ENCODE measurements at regions not wholly inside any gene's neighbourhood (a gene's known extent, or its start where the extent isn't known, plus 50 kb on each side); places are given as distances from the start of the nearest gene placed in this dataset.

DNA sequence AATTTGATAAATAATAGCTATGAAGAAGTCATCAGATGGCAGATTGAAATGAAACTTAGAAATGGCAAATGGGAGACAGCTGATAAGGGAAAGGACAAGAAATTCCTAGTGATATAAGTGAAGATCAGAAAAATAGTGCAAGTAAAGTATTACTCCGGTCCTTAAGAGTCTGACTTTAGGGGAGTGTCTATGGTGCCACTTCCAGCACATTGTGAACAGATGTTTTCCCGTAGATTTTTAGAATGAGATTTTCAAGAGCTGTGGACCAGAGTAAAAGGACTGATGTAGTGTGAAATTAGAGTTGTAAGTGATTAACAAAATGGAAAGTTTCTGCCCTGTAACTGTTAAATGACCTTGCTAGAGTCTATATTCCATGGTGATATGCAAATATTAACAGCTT, 974.8 kb upstream of the TENM4 start:
- Histone ChIP-seq H3K27me3 (ENCODE audit: insufficient read depth, poor library complexity, severe bottlenecking) (no peaks in the 10 kb centered on the region), H3K4me3 (replicated peaks; ENCODE audit: insufficient read depth, low read length) (no peak overlapping the region), H3K27ac (replicated peaks) (no peak overlapping the region)
- TF ChIP-seq SPI1 (IDR thresholded peaks at IDR 0.05; ENCODE audit: borderline replicate concordance, low read depth) = no peak
- no peak for TF ChIP-seq REST (IDR thresholded peaks at IDR 0.05; ENCODE audit: insufficient replicate concordance, low read depth)
- no peak for TF ChIP-seq POLR2AphosphoS5 (IDR thresholded peaks at IDR 0.05; ENCODE audit: low read depth)
- no peak for TF ChIP-seq GABPA (IDR thresholded peaks at IDR 0.05; ENCODE audit: low read depth)
- TF ChIP-seq CTCF (IDR thresholded peaks at IDR 0.05; ENCODE audit: insufficient read depth, low read length) = no peak
- no peak for DNase-seq (ENCODE audit: low read depth in 1 of 2, low spot score in 1 of 2)

GRCh38 chr11:80414181-80415165, 973.6 kb upstream of the TENM4 start:
- no peak for DNase-seq (ENCODE audit: low read depth in 1 of 2, low spot score in 1 of 2)

More at GRCh38 chr11:80414181-80415165, 973.6 kb upstream of the TENM4 start:
- TF ChIP-seq GABPA (IDR thresholded peaks at IDR 0.05; ENCODE audit: low read depth) = no peak
- TF ChIP-seq REST (IDR thresholded peaks at IDR 0.05; ENCODE audit: insufficient replicate concordance, low read depth) = no peak
- TF ChIP-seq SPI1 (IDR thresholded peaks at IDR 0.05; ENCODE audit: borderline replicate concordance, low read depth) = no peak
- no peak for TF ChIP-seq POLR2AphosphoS5 (IDR thresholded peaks at IDR 0.05; ENCODE audit: low read depth)
- TF ChIP-seq CTCF (IDR thresholded peaks at IDR 0.05; ENCODE audit: insufficient read depth, low read length) = no peak
- Histone ChIP-seq H3K27ac (replicated peaks) (no peak overlapping the region), H3K27me3 (ENCODE audit: insufficient read depth, poor library complexity, severe bottlenecking) (no peaks in the 10 kb centered on the region), H3K4me3 (replicated peaks; ENCODE audit: insufficient read depth, low read length) (no peak overlapping the region)

Measured in HL-60 (cell line).